ENCODE measurements at regions not wholly inside any gene's neighbourhood (a gene's known extent, or its start where the extent isn't known, plus 50 kb on each side); places are given as distances from the start of the nearest gene placed in this dataset.

DNA sequence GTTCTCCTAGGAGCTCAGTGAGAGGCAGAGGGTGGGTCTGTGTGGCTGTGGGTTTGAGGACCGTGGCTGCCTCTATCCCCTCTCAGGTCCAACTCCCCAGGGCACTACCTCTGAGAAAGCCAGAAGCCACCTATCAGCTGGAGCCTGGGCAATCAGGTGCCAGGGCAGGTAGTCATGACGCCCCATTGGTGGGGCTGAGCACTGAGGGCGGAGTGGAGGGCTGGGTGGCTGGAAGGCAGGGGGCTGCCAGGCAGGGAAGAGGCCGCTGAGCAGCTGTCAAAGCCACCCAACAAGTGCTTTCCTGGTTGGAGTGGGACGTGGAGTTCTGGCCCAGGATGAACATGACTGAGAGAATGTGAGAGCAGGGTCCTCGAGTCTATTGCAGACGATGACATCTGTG, 164.9 kb upstream of the AJAP1 start:
- TF ChIP-seq CTCF (IDR thresholded peaks at IDR 0.05) = no peak
- TF ChIP-seq EP300 (IDR thresholded peaks at IDR 0.05) = no peak
